WERI-Rb-1 (cell line): ENCODE measurements at regions not wholly inside any gene's neighbourhood (a gene's known extent, or its start where the extent isn't known, plus 50 kb on each side); places are given as distances from the start of the nearest gene placed in this dataset.
"Not testable (repeated sequence)": the region's sequence is repeated elsewhere in the genome, so short reads cannot be mapped to it uniquely, and the experiment has no call there.

Source experiments
- DNase-seq: peaks from one replicate; pipeline ENCODE4 v3.0.0-alpha.2; 2020
- H3K27ac ChIP-seq: fragments of 250-450 bp; sonication (Bioruptor Pico); 2 replicates; pipeline ENCODE4 v1.5.1; 2020; ENCODE audit warnings: mild to moderate bottlenecking, moderate library complexity
- H3K27me3 ChIP-seq: fragments of 250-450 bp; sonication (Bioruptor Pico); 2 replicates; pipeline ENCODE4 v1.5.1; 2021; ENCODE audit warnings: mild to moderate bottlenecking, low read depth, moderate library complexity; ENCODE audit not compliant: insufficient read depth, severe bottlenecking
- H3K36me3 ChIP-seq: fragments of 250-450 bp; sonication (Bioruptor Pico); 2 replicates; pipeline ENCODE4 v1.5.1; 2020; ENCODE audit warnings: mild to moderate bottlenecking, moderate library complexity
- H3K4me3 ChIP-seq: 2 replicates; pipeline ENCODE4 v1.5.1; 2011; ENCODE audit warnings: low read depth, mild to moderate bottlenecking, control low read depth, low read length
- H3K9me3 ChIP-seq: fragments of 250-450 bp; sonication (Bioruptor Pico); 2 replicates; pipeline ENCODE4 v1.5.1; 2021; ENCODE audit warnings: mild to moderate bottlenecking, moderate library complexity; ENCODE audit not compliant: severe bottlenecking
- TF ChIP-seq, protein P1 (sequence below): IDR thresholded peaks from 2 replicates; pipeline ENCODE4 v1.5.1; 2011; ENCODE audit warnings: low read depth, mild to moderate bottlenecking, control low read depth, inconsistent platforms, low read length

DNA sequence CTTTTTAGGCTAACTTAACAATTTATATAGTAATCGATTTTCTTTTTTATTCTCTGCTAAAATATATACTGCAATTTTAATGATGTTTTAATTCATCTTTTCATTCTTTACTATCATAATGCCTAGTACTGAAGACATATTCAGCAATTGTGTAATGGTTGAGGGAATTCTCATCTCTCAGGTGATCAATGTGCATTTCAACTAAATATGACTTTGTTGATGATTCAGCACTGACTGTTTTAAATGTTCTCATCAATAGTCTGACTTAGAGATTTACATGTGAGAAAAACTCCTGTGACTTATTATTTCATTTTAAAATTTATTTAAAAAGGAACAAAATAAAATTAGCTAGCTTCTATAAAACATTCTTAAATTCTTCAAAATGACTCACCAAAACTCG is 1450.3 kb downstream of the STIM2 start:
- H3K27ac ChIP-seq = no peak overlapping the region
- peaks cover 4% of the 10 kb centered on the region for H3K9me3 ChIP-seq
- H3K36me3 ChIP-seq = no peaks in the 10 kb centered on the region
- TF ChIP-seq, protein P1, sequence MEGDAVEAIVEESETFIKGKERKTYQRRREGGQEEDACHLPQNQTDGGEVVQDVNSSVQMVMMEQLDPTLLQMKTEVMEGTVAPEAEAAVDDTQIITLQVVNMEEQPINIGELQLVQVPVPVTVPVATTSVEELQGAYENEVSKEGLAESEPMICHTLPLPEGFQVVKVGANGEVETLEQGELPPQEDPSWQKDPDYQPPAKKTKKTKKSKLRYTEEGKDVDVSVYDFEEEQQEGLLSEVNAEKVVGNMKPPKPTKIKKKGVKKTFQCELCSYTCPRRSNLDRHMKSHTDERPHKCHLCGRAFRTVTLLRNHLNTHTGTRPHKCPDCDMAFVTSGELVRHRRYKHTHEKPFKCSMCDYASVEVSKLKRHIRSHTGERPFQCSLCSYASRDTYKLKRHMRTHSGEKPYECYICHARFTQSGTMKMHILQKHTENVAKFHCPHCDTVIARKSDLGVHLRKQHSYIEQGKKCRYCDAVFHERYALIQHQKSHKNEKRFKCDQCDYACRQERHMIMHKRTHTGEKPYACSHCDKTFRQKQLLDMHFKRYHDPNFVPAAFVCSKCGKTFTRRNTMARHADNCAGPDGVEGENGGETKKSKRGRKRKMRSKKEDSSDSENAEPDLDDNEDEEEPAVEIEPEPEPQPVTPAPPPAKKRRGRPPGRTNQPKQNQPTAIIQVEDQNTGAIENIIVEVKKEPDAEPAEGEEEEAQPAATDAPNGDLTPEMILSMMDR = no peak
- no peak for DNase-seq
- H3K27me3 ChIP-seq = no peaks in the 10 kb centered on the region
- H3K4me3 ChIP-seq = no peak overlapping the region

DNA sequence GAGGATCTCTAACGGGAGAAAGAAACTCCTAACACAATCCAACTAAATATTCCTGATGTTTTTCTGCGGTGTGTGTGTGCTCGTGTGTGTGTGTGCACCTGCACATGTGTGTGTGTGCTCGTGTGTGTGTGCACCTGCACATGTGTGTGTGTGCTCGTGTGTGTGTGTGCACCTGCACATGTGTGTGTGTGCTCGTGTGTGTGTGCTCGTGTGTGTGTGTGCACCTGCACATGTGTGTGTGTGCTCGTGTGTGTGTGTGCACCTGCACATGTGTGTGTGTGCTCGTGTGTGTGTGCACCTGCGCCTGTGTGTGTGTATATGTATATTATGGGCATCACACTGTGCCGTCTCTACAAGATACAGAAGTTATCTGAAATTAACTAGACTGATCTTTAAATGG is 1451.9 kb downstream of the STIM2 start:
- H3K36me3 ChIP-seq, DNase-seq, H3K9me3 ChIP-seq, H3K27ac ChIP-seq, H3K27me3 ChIP-seq, H3K4me3 ChIP-seq: not testable (repeated sequence)

GRCh38 chr4:28313729-28314713 is 1453.4 kb downstream of the STIM2 start:
- no peaks in the 10 kb centered on the region for H3K36me3 ChIP-seq
- H3K9me3 ChIP-seq = peaks cover 4% of the 10 kb centered on the region
- TF ChIP-seq, protein P1 = no peak
- no peaks in the 10 kb centered on the region for H3K27me3 ChIP-seq
- DNase-seq = no peak
- H3K4me3 ChIP-seq = no peak overlapping the region
- H3K27ac ChIP-seq = no peak overlapping the region

GRCh38 chr4:28317221-28317620 is 1456.6 kb downstream of the STIM2 start:
- TF ChIP-seq, protein P1 = no peak
- DNase-seq = no peak
- H3K9me3 ChIP-seq = no peaks in the 10 kb centered on the region
- no peaks in the 10 kb centered on the region for H3K27me3 ChIP-seq
- H3K4me3 ChIP-seq = no peak overlapping the region
- H3K27ac ChIP-seq = no peak overlapping the region
- H3K36me3 ChIP-seq = no peaks in the 10 kb centered on the region

DNA sequence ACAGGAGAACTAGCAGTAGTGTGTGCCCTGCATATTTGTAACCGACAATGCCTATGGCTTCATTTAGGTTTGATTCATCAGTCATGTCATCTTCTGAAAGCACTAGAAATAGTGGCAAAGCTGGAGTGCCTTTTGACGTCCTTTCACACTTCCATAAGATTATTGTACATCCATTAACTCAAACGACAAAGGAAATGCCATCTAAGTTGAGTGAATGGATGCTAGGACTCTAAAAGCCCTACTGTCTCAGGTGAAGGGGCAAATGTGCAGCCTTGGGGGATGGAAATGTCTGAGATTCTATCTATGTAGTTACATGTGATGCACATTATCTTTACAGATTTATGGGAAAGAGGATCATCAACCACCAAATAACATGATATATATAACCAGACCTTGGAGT is 1473.6 kb downstream of the STIM2 start:
- Histone ChIP-seq H3K27me3 (no peaks in the 10 kb centered on the region), H3K27ac (no peak overlapping the region), H3K9me3 (no peaks in the 10 kb centered on the region), H3K4me3 (no peak overlapping the region), H3K36me3 (no peaks in the 10 kb centered on the region)
- DNase-seq = no peak
- TF ChIP-seq, protein P1 = no peak

DNA sequence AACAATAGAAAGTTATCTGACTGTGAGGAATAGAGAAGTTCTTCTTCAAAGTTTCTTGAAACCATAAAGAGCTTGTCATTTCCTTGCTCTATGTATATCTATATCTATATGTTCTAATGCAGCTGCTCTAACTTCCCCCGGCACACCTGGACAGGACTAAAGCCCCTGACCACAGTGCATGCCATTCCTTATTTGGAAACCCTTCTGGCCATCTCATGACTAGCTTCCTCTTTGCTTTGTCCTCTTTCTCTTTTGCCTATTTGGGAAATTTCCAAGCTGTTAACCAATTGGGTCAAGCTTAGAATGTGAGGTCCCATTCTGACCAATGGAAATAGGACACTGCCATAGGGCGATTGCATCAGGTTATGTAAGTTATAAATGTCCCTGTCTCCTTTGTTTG is 1481.1 kb downstream of the STIM2 start:
- H3K9me3 ChIP-seq = peaks cover 5% of the 10 kb centered on the region
- H3K27ac ChIP-seq = no peak overlapping the region
- H3K4me3 ChIP-seq = no peak overlapping the region
- no peak for DNase-seq
- no peaks in the 10 kb centered on the region for H3K36me3 ChIP-seq
- no peaks in the 10 kb centered on the region for H3K27me3 ChIP-seq
- TF ChIP-seq, protein P1 = no peak
